ENCODE measurements at regions not wholly inside any gene's neighbourhood (a gene's known extent, or its start where the extent isn't known, plus 50 kb on each side); places are given as distances from the start of the nearest gene placed in this dataset.

GRCh38 chr9:88235615-88236014, 97.3 kb upstream of the SPATA31C2 start:
- TF ChIP-seq EZH2phosphoT487 (IDR thresholded peaks at IDR 0.05; ENCODE audit: unreplicated experiment), result no peak
- no peak for TF ChIP-seq CTCF (conservative IDR thresholded peaks at IDR 0.05; ENCODE audit: low read depth in 2 of 2)
- no peak for TF ChIP-seq NANOG (IDR thresholded peaks at IDR 0.05; ENCODE audit: borderline replicate concordance)
- no peak for TF ChIP-seq CREB1 (CRISPR knock-in tag; IDR thresholded peaks at IDR 0.05; ENCODE audit: low read depth)
- no peak for TF ChIP-seq EZH2 (IDR thresholded peaks at IDR 0.05; ENCODE audit: low read depth, unreplicated experiment)
- no peak for TF ChIP-seq ETS1 (IDR thresholded peaks at IDR 0.05)
- TF ChIP-seq REST (IDR thresholded peaks at IDR 0.05; ENCODE audit: unreplicated experiment), result no peak
- TF ChIP-seq JUNB (IDR thresholded peaks at IDR 0.05; ENCODE audit: unreplicated experiment), result no peak
- no peak for TF ChIP-seq POLR2AphosphoS5 (IDR thresholded peaks at IDR 0.05; ENCODE audit: low read depth)
- TF ChIP-seq ZNF114 (CRISPR knock-in tag; IDR thresholded peaks at IDR 0.05), result no peak
- TF ChIP-seq STAT1 (IDR thresholded peaks at IDR 0.05; ENCODE audit: unreplicated experiment), result no peak

All from GM23338 (cell line).